Panc1 (cell line): ENCODE measurements at regions not wholly inside any gene's neighbourhood (a gene's known extent, or its start where the extent isn't known, plus 50 kb on each side); places are given as distances from the start of the nearest gene placed in this dataset.
A peak's percentile ranks its signal among the peaks of the same experiment; 100 is the strongest.

Experiments used
- ATAC-seq: fragments of 200-7000 bp; cut with Tn5 transposase; 2 replicates; pipeline ENCODE4 v1.9.1; 2020; ENCODE audit warnings: mild to moderate bottlenecking, moderate library complexity
- BruUV-seq: library from RNA; stranded (reverse); fragments of 400-500 nt; replicated peaks from 2 replicates; lab custom pipeline; 2021; lab: Mats Ljungman, UMichigan
- CTCF ChIA-PET: fragments of 300-600 bp; sonication (Branson Sonifier 250); formaldehyde crosslinking; loops from one replicate; lab custom pipeline; 2022; ENCODE audit warnings: antibody characterized with exemption; lab: Charles Lee
- POLR2A ChIA-PET: fragments of 300-600 bp; sonication (Branson Sonifier 250); formaldehyde crosslinking; loops from one replicate; lab custom pipeline; 2022; ENCODE audit warnings: antibody characterized with exemption; lab: Charles Lee
- DNase-seq: peaks from one replicate; pipeline ENCODE4 v3.0.0-alpha.2; 2010; ENCODE audit warnings: low read depth, low spot score
- H3K27ac ChIP-seq: 2 replicates; pipeline ENCODE4 v1.5.1; 2011; ENCODE audit warnings: mild to moderate bottlenecking, low read length, inconsistent platforms
- H3K27me3 ChIP-seq: fragments of 200-500 bp; sonication (Bioruptor generic); 2 replicates; pipeline ENCODE4 v1.6.0; 2014; ENCODE audit warnings: low read length, inconsistent platforms; ENCODE audit not compliant: control insufficient read depth, insufficient read depth
- H3K36me3 ChIP-seq: fragments of 200-500 bp; sonication (Bioruptor generic); 2 replicates; pipeline ENCODE4 v1.5.1; 2014; ENCODE audit warnings: inconsistent platforms, mild to moderate bottlenecking, low read length, moderate library complexity; ENCODE audit not compliant: control insufficient read depth, insufficient read depth
- H3K4me1 ChIP-seq: 2 replicates; pipeline ENCODE4 v1.5.1; 2011; ENCODE audit warnings: inconsistent platforms, mild to moderate bottlenecking, low read length, moderate library complexity; ENCODE audit not compliant: control insufficient read depth, insufficient read depth
- H3K4me3 ChIP-seq, 2 experiments: 2 replicates each; pipeline ENCODE4 v1.5.1; 2011 to 2012; ENCODE audit warnings: low read depth in 2 of 2, low read length in 2 of 2, mild to moderate bottlenecking in 2 of 2, inconsistent platforms in 1 of 2, moderate library complexity in 1 of 2
- H3K9me3 ChIP-seq: fragments of 200-500 bp; sonication (Bioruptor generic); 2 replicates; pipeline ENCODE4 v1.5.1; 2014; ENCODE audit warnings: low read depth, mild to moderate bottlenecking, inconsistent platforms, low read length, moderate library complexity; ENCODE audit not compliant: control insufficient read depth, insufficient read depth
- POLR2AphosphoS5 ChIP-seq: IDR thresholded peaks from 2 replicates; pipeline ENCODE4 v1.6.1; 2012; ENCODE audit warnings: mild to moderate bottlenecking, low read depth, low read length, moderate library complexity
- SIN3A ChIP-seq: IDR thresholded peaks from 2 replicates; pipeline ENCODE4 v1.6.1; 2012; ENCODE audit warnings: low read depth, mild to moderate bottlenecking, low read length, moderate library complexity, borderline replicate concordance; ENCODE audit not compliant: insufficient read depth
- TCF7L2 ChIP-seq: IDR thresholded peaks from 2 replicates; pipeline ENCODE4 v1.6.1; 2011; ENCODE audit warnings: mild to moderate bottlenecking, low read depth, low read length, inconsistent platforms
- in situ Hi-C: cut with HindIII; loops from 2 replicates; pipeline ENCODE4 v1.10.0; 2016; ENCODE audit warnings: low sequenced_read_pairs, low pct_unique_long_range_greater_than_20kb
- intact Hi-C: fragments of 100-400 bp; cut with micrococcal nuclease; formaldehyde crosslinking; loops from one replicate; pipeline ENCODE4 v1.10.0; 2022; ENCODE audit not compliant: unreplicated experiment
- TF ChIP-seq, protein P1 (sequence below): fragments of 450-650 bp; IDR thresholded peaks from 2 replicates; pipeline ENCODE4 v1.5.1; 2017; ENCODE audit warnings: mild to moderate bottlenecking
- TF ChIP-seq, protein P2 (sequence below), 2 experiments: IDR thresholded peaks; 2 replicates each; pipeline ENCODE4 v1.6.1; 2011 to 2012; ENCODE audit warnings: low read depth in 2 of 2, control low read depth in 1 of 2, low read length in 1 of 2, mild to moderate bottlenecking in 1 of 2, moderate library complexity in 1 of 2; ENCODE audit not compliant: insufficient read depth in 1 of 2

DNA sequence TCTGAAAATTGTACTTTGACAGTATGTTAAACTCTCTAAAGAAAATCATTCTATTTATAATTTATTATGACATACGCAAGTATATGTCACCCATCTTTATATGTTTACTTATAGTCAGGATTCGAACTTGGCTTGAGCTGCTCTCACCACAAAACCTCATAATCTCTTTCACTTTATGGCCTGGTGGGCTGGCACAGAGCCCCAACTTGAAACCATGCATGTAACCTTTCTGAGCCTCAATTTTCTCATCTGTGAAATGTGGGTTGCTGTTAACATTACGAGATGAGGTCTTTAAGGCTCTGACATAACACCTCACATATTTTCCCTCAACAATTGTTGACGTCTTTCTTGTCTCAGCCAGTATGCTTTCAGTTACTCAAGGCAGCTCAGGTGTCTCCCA is 69.4 kb upstream of the PFN2 start:
- H3K4me3 ChIP-seq = no peak overlapping the region
- POLR2A ChIA-PET = no interaction called here
- intact Hi-C loops = no loop called here
- H3K9me3 ChIP-seq = peaks cover 21% of the 10 kb centered on the region; the same call in 1 of the 2 replicates
- TF ChIP-seq, protein P1, sequence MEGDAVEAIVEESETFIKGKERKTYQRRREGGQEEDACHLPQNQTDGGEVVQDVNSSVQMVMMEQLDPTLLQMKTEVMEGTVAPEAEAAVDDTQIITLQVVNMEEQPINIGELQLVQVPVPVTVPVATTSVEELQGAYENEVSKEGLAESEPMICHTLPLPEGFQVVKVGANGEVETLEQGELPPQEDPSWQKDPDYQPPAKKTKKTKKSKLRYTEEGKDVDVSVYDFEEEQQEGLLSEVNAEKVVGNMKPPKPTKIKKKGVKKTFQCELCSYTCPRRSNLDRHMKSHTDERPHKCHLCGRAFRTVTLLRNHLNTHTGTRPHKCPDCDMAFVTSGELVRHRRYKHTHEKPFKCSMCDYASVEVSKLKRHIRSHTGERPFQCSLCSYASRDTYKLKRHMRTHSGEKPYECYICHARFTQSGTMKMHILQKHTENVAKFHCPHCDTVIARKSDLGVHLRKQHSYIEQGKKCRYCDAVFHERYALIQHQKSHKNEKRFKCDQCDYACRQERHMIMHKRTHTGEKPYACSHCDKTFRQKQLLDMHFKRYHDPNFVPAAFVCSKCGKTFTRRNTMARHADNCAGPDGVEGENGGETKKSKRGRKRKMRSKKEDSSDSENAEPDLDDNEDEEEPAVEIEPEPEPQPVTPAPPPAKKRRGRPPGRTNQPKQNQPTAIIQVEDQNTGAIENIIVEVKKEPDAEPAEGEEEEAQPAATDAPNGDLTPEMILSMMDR = no peak
- TF ChIP-seq POLR2AphosphoS5 (no peak), TCF7L2 (no peak), SIN3A (no peak)
- TF ChIP-seq, protein P2, sequence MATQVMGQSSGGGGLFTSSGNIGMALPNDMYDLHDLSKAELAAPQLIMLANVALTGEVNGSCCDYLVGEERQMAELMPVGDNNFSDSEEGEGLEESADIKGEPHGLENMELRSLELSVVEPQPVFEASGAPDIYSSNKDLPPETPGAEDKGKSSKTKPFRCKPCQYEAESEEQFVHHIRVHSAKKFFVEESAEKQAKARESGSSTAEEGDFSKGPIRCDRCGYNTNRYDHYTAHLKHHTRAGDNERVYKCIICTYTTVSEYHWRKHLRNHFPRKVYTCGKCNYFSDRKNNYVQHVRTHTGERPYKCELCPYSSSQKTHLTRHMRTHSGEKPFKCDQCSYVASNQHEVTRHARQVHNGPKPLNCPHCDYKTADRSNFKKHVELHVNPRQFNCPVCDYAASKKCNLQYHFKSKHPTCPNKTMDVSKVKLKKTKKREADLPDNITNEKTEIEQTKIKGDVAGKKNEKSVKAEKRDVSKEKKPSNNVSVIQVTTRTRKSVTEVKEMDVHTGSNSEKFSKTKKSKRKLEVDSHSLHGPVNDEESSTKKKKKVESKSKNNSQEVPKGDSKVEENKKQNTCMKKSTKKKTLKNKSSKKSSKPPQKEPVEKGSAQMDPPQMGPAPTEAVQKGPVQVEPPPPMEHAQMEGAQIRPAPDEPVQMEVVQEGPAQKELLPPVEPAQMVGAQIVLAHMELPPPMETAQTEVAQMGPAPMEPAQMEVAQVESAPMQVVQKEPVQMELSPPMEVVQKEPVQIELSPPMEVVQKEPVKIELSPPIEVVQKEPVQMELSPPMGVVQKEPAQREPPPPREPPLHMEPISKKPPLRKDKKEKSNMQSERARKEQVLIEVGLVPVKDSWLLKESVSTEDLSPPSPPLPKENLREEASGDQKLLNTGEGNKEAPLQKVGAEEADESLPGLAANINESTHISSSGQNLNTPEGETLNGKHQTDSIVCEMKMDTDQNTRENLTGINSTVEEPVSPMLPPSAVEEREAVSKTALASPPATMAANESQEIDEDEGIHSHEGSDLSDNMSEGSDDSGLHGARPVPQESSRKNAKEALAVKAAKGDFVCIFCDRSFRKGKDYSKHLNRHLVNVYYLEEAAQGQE (IDR thresholded peaks at IDR 0.05; ENCODE audit: insufficient read depth in 1 of 2, low read depth in 2 of 2, low read length in 1 of 2) = no peak
- CTCF ChIA-PET = no interaction called here
- H3K27me3 ChIP-seq = no peaks in the 10 kb centered on the region
- no TSS peak for BruUV-seq
- in situ Hi-C loops = no loop called here
- H3K27ac ChIP-seq = no peak overlapping the region
- no peaks in the 10 kb centered on the region for H3K36me3 ChIP-seq
- no peaks in the 10 kb centered on the region for H3K4me1 ChIP-seq
- no peak for ATAC-seq
- DNase-seq = no peak

DNA sequence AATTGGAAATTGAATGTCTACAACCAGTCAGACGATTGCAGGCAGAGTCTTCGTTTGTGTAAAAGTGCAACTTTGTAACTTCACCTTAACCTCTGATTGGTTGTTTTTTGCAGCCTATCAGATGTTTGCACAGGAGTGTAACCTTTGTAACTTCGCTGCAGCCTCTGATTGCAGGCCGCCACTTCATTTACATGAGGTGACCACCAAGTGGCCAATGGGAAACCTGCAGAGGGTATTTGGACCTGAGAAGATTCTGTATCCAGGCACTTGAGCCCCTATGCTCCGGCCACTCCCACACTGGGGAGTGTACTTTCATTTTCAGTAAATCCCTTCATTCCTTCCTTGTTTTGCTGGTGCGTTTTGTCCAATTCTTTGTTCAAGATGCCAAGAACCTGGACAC is 68.1 kb upstream of the PFN2 start:
- no TSS peak for BruUV-seq
- H3K36me3 ChIP-seq = no peaks in the 10 kb centered on the region
- peaks cover 17% of the 10 kb centered on the region; the same call in 1 of the 2 replicates for H3K9me3 ChIP-seq
- H3K27ac ChIP-seq = no peak overlapping the region
- intact Hi-C loops (no loop called here), in situ Hi-C loops (no loop called here)
- no peaks in the 10 kb centered on the region for H3K27me3 ChIP-seq
- TF ChIP-seq TCF7L2 (no peak), SIN3A (no peak), POLR2AphosphoS5 (no peak)
- TF ChIP-seq, protein P1 = no peak
- TF ChIP-seq, protein P2 (IDR thresholded peaks at IDR 0.05; ENCODE audit: insufficient read depth in 1 of 2, low read depth in 2 of 2, low read length in 1 of 2) = no peak
- ChIA-PET CTCF (no interaction called here), POLR2A (no interaction called here)
- DNase-seq = no peak
- H3K4me3 ChIP-seq = no peak overlapping the region
- ATAC-seq = peak; percentile 56; the same call in 1 of the 2 replicates
- H3K4me1 ChIP-seq = no peaks in the 10 kb centered on the region
